ENCODE measurements at regions not wholly inside any gene's neighbourhood (a gene's known extent, or its start where the extent isn't known, plus 50 kb on each side); places are given as distances from the start of the nearest gene placed in this dataset.

DNA sequence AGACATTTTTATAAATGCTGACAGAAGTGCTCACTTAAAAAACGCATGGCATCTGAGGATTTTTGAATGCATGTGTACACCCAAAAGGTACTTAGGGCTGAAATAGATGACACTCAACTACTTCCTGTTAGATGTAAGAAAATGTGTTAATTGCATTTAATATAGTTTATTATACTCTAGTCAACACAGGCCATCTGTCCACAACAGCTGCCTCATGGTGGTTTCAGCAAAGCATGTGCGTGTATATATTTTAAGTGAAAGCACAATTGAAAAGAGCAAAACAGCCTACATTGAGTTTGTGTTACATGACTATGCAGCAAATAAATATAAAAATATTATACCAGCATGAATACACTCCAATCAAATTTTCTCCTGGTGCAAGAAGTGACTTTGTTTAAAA is 1233.0 kb upstream of the EYS start:
- DNase-seq, result no peak

DNA sequence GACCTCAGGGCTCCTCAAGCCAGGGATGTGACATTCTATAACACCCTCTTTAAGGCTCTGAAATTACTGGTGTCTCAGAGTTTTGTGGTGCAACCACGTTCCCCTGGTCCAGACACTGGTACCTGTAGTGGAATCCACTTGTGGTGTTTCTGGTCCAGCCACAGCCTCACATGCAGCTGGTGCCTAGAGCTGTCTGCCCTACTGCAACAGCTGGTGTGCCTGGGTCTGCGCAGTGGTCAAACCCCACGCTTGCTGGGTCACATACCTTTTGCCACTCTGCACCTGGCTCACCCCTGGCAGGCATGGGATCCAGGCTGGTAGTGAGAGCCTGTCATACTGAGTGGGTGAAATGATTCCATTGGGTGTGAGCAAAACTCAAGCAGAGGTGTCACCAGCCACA is 1230.2 kb upstream of the EYS start:
- DNase-seq, result no peak

DNA sequence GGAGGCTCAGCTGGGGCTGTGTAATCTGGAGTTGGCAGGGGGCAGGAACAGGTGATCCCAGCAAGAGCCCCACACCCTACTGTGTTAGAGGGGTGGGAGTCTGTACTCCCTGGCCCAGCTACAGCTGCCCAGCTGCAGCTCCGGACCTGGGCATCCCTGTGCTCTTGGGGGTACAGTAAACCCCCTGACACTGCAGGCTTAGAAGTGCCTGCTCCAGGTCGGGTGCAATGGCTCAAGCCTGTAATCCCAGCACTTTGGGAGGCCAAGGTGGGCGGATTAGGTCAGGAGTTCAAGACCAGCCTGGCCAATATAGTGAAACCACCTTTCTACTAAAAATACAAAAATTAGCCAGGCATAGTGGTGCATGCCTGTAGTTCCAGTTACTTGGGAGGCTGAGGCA is 1228.6 kb upstream of the EYS start:
- DNase-seq, result no peak

DNA sequence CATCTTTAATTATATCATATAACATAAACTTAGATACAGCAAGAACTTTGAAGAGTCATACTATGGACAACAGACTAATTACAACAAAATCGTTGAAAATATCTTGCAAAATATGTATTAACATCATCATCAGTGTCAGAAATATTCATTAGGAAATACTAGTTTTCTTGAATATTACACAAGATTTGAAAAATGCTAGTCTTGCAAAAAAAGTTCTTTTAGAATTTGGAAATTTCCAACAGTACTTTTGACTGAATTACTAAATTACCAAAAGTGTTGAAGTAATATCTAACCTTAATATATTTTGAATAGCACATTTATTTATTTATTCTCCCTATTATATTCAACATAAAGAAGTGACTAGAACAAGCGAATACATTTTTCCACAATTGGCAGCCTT is 1224.8 kb upstream of the EYS start:
- DNase-seq, result no peak

DNA sequence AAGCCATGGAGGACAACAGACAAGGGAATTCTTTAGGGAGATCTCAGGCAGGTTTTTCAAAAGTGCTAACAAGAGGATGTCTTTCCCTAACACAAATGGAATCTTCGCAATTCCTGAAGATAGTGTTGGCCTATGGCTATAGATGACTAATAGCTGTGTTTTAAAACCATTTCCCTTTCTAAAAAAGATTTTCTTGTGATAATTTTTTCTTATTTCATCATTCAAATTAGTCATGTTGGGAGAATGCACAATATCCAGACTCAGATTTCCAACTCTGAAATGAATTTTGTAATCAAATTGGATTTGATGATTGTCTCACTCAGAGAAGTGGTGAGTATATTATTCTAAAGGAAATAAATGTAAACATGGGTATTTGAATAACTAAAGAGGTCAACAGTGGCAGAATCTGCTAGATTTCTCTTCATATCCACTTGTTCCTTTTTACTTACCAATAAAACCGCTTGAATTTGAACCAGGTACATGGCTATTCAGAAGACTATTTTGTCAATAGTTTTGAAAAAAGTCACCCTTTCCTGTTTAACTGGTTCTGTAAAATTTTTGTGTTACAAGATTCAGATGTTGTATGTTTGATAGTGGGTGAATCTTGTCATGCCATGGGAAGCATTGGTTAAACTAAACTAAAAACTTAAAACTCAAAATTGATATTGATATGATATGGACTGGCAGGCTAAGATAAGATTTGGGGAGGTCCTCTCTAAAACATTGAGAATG is 1223.7 kb upstream of the EYS start:
- no peak for DNase-seq

DNA sequence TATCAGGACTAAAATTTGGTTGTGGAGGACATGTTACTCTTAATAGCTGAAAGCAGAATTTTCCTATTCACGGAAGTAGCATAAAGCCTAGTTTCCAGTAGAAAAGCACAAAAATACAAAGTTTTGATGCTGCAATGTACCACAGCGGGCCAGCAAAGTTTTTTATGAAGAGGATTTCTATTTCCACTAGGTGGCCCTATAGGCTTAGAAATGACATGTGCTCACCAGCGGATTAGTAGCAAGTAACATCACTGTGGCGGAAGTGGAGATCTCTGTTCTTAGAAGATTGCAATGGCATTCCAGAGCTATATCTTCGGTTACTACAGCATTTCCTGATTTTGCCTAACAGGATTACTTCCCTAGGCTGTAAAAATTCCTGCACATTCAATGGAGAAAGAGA is 1219.0 kb upstream of the EYS start:
- no peak for DNase-seq

DNA sequence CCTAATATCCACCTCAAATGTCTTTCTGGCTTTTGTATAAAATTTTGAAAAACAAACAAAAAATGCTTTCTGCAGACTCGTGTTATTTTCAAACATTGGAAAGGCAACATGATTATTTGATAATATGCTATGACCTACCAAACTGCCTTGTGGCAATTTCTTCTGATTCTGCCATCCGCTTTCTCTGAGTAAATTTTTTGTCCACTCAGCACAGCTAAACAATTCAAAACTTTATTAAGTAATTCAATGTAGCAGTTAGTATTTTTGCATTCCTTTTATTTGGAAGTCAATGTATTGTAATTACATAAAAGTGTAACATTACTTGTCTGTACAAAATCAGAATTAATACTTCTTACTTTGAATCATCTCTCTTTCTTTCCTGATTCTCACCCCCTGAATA is 1206.6 kb upstream of the EYS start:
- no peak for DNase-seq

DNA sequence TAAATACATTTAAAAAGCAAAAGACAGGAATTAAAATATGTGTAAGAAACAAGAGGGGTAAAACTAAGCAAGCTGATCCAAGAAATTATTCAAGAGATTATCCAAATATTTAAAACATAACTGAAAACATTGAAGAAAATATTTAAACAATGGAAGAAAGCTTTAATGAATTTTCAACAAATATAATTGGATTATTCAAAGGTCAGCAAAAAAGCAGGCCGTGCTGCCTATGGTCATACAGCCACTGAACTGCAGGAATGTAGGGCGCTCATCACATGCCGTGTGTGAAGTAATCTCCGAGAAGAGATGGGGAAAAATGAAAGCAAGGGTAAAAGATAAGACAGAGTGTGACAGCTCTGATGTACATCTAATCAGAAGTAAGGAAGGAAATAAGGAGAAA is 1195.4 kb upstream of the EYS start:
- DNase-seq, result no peak

DNA sequence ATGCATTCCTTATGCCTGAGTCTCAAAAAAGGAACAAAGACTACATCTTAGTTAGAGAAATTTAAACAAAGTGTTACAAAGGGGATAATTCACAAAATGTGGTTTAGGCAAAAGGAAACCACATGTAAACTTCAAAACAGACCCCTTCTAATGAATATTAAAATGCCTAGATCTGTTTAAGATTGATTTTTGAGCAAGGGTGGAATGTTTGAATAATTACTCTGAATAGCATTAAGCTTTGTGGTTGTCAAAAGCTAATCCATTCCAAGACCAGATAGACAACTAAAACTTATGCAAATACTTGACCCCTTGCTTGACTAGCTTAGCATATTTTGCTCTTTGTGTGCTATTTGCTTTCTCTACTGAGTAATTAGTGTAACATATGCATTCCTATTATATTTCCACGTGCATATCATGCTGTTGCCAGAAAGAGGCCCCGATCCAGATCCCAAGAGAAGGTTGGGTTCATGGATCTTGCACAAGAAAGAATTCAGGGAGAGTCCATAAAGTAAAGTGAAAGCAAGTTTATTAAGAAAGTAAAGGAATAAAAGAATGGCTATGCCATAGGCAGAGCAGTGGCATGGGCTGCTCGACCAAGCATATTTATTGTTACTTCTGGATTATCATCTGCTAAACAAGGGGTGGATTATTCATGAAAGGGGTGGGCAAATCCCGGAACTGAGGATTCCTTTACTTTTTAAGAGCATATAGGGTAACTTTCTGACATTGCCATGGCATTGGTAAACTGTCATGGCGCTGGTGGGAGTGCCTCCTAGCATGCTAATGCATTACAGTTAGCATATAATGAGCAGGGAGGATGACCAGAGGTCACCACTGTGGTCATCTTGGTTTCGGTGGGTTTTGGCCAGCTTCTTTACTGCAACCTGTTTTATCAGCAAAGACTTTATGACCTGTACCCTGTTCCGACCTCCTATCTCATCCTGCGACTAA is 1193.4 kb upstream of the EYS start:
- no peak for DNase-seq

DNA sequence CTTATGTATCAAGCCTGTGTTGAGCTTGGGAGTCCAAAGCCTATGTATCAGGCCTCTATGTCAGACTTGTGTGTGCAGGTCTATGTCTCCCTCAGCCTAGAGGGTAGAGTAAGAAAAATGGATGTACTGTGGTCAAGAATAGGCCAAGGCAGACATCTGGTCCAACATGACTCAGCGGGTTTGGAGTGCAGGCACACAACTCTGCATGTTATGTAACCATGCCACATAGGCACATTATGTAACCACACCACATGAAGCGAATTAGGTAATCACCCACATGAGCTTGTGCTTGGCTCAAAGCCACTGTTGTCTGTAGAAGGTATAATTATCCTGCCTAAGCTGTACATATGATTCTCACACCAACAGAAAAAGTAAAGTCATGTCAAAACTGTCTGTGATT is 1190.5 kb upstream of the EYS start:
- DNase-seq, result no peak

DNA sequence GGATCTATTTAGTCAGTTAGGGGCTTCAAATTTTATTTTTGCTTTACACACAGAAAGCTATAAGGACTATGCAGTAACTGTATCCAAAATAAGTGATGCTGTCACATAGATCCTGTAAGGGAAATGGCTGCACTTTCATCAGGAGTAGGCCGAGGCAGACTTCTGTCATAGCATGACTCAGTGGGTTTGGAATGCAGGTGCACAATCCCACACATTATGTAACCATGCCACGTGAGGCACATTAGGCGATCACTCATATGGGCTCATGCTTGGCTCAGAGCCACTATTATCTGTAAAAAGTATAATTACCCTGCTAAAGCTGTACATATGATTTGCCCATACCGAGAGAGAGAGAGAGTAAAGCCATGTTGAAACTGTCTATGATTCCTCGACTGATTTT is 1189.4 kb upstream of the EYS start:
- no peak for DNase-seq

DNA sequence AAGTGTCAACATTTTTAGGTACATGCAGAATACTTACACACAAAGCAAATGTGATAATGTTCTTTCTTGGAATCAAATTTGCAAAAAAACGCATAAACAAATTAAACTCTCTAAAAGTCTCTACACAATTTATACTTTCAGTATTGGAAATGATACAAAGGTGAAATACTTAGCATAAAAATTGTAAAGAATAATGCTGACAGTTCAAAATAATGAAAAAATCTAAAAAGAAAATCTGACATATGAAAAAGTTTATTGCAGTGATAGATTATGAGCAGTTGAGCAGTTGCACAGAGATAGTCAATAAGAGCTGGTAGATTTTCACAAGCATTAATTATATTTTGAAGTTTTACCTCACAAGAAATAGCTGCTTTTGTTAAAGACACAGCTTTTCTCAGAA is 1176.4 kb upstream of the EYS start:
- no peak for DNase-seq

DNA sequence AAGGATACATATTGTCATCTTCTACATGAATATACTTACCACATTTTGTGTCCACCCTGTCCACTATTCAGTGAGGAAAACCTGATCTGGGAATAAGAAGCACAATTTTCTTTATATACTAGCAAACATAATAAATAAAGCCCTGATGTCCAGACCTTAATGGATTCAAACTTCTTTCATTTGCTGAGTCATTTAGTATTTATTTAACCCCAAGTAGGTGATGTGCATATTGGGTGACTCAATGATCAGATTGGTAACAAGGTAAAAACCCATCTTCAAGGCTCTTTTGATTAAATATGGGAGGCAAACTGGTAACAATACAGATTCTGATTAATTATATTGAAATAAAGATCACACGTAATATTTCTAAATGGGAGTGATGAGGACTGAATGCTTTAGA is 1159.8 kb upstream of the EYS start:
- DNase-seq, result no peak

DNA sequence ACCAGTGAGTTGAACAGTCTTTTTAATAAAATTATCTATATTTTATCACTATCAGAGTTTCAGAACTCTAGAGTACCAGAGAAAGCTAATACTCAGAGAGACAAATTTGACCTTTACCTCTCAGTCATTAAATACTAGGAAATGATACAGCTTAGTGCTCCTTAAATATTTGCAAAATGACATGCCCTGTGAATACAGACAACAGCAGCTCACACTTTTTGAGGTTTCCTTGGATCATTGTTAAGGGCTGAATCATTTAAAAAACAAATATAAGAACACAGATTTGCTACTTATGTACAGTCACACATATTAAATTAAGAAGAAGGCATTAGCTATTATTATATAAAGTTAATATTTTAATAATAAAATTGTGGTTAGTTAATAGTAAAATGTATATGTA is 1158.7 kb upstream of the EYS start:
- DNase-seq, result no peak

DNA sequence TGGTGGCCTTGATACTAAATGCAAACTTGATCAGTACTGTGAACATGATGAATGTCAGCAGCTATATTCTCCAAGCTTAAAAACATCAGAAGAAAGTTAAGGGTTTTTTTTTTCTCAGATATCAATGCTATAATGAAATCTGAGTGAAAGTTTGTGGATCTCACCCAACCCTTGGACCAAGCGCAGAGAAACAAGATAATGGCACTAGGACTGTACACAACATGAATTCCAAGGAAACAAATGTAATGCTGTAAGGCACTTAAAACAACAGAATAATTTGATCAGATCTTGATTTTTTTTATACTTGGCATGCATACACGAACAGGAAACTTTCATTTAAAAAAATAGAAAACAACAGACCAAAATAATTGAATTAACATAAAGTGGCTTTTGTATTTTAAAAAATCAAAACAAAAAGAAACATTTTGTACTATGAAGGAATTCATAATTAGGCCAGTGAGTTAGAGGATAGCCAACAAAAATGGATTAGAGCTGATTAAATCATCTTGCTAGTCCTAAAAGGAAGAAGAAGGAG is 1154.0 kb upstream of the EYS start:
- no peak for DNase-seq

DNA sequence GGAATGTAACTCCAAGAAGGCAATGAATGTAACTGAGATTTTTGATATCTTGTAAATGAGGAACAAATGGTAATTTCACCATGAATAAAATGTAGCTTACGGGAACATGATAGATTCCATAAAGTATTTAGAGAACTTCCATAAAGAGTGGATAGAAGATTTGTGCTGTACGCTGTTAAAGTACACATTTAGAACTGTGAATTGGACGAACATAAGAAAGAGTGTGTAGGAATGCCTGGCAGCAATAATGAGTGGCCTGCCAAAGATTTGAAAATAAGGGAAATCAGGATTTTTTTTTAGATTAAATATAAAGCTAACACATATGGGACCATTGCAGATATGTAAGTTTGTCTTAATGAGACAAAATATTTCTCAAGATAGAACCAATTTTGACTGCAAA is 1153.3 kb upstream of the EYS start:
- DNase-seq, result no peak

DNA sequence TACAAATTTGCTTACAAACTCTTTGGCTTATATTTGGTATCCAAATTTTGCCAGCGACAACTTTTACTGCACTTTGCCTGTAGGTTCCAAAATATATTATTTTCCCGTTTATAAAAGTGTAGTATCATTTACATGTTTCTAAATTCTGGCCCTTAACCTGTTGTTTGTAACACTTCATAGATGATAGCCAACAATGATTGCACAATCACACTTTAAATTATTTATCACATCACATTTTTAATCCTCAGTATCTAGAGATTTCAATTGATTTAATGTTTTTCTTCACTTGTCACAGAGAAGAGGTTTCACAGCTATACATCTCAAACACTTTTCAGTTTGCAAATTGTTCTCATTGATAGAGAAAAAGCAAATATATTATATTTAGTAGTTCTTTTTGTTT is 1151.2 kb upstream of the EYS start:
- no peak for DNase-seq

DNA sequence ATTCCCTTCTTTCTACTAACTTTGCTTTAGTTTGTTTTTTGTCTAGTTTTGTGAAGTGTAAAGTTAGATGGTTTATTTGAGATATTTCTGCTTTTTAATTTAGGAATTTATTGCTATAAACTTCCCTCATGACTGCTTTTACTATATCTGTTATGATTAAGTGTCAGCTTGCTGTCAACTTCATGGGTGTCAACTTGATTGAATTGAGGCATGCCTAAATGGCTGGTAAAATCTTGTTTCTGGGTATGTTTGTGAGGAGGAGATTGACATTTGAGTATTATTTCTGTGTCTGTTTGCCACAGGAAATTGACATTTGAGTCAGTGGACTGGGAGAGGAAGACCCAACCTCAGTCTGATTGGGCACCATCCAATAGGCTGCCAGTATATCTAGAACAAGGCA is 1147.0 kb upstream of the EYS start:
- DNase-seq, result no peak

DNA sequence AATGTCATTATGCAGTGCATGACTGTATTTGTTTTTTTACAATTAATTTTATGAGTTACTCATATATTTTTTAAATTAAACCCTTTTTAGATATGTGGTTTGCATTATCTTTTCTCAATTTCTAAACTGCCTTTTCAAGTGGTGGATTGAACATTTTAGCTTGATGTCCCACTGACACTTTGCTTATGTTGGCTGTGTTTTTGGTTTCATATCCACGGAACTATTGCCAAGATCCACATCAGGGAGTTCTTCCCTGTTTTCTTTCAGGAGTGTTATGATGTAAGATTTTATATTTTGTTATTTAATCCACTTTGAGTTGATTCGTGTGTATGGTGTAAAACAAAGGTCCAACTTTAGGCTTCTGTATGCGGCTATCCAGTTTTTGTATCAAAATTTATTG is 1144.9 kb upstream of the EYS start:
- DNase-seq, result no peak

DNA sequence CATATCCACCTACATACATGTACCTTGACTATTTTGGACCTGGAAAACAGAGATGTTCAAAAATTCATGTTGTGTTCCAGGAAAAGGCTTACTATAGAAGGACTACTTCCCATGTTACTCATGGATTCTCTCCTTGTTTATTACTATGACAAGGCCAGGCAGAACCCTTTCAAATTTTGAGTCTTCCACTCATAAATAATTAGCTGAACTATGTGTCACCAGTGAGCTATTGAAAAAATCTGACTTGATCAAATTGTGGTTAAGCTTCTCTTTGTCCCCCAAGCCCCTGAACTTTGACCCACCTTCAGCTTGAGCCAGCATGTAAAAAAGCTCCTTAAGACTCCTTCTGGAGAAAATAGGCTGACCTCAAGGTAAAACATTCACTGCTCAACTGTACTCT is 1142.8 kb upstream of the EYS start:
- no peak for DNase-seq

DNA sequence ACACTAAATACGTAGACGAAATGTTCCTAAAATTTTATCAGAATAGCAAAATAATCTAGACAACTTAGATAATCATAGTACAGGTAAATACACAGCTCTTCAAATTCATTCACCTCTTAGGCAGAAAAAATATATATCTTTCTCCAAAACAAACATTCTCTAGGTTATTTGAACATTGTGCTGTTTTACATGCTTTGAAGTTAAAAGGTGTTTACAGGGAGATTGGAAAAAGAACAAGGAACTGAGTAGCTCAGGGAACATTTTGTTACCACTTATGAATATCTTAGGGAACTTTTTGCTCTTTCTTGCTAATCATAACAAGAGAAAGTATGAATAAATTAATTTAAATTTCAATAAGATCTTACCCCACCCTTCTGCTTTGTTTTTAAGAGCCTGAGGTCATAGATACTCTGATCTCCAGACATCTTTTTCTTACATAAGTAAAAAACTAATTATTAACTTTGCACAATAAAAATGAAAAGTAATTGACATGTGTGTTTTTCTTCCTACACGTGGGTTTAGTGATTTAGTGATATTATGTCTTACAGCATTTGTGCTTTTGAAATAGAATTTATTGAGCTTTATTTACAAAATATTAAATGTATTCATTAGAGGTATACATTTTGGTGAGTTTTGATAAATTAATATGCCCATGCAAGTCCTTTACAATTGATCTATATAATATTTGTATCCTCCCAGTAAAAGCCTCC is 1141.4 kb upstream of the EYS start:
- DNase-seq, result no peak

DNA sequence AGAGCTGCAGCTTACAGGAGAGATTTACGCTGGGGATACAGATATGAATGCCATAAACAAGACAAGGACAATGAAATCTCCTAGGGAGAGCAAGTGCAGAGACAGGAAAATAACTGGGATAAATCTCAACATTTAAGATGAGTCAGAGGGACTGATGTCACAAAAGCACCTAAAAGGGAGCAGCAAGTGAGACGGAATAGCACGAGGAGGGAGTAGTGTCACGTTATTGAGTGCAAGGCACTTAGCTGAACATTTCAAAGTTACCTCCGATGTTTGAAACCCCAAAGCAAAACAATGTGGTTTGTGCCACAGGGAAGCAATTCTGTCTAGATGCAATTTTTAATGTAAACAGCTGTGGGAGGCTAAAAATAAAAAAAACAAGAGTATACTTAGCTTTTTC is 1131.7 kb upstream of the EYS start:
- DNase-seq, result no peak

DNA sequence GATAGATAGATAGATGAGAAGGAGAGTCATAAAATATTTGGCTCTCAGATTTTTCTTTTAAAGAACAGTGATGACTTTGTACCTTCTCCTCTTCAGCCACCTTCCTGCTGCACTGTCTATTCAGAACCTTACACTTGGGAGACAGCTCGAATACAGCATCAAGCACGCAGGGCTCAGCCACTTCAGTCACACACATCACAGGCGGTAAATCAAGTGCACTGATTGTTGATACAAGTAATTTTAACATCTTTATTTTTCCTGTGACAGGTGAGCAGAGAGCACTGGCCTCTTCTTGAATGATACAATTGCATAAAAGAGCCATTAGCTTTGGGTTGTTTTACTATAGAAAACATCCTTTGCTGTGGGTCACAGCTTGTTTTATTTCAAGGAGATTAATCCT is 1118.5 kb upstream of the EYS start:
- DNase-seq, result no peak
